Testis (tissue), 2 donors: ENCODE measurements at regions not wholly inside any gene's neighbourhood (a gene's known extent, or its start where the extent isn't known, plus 50 kb on each side); places are given as distances from the start of the nearest gene placed in this dataset.

Experiments used
- DNase-seq: peaks from one replicate; pipeline ENCODE4 v3.0.0-alpha.2; 2019
- H3K27ac ChIP-seq, 2 donors: fragments of 200-600 bp; sonication (generic); one replicate each; pipeline ENCODE4 v1.5.1; 2019
- H3K27me3 ChIP-seq: fragments of 200-600 bp; sonication (generic); one replicate; pipeline ENCODE4 v1.5.1; 2019
- H3K36me3 ChIP-seq: fragments of 200-600 bp; sonication (generic); one replicate; pipeline ENCODE4 v1.5.1; 2017; ENCODE audit warnings: low read depth; ENCODE audit errors: missing control alignments
- H3K4me1 ChIP-seq: fragments of 200-600 bp; sonication (generic); one replicate; pipeline ENCODE4 v1.5.1; 2019
- H3K4me3 ChIP-seq, 2 donors: fragments of 200-600 bp; sonication (generic); one replicate each; pipeline ENCODE4 v1.5.1; 2017 to 2019
- H3K9me3 ChIP-seq: fragments of 200-600 bp; sonication (generic); one replicate; pipeline ENCODE4 v1.5.1; 2017
- CTCF ChIP-seq, 3 experiments: fragments of 450-650 bp in 2 of 3; fragments of 200-600 bp in 1 of 3; sonication (generic) in 1 of 3; IDR thresholded peaks; one replicate each; pipeline ENCODE4 v1.5.1; 2016 to 2019; ENCODE audit warnings: antibody characterized with exemption in 3 of 3, mild to moderate bottlenecking in 2 of 3, moderate library complexity in 1 of 3
- POLR2A ChIP-seq: fragments of 450-650 bp; IDR thresholded peaks from one replicate; pipeline ENCODE4 v1.6.1; 2017; ENCODE audit warnings: antibody characterized with exemption, mild to moderate bottlenecking, moderate library complexity
- WGBS, 2 donors: methylation state at CpG; one replicate each; pipeline ENCODE4 v1.1.5; 2018; 5-methylcytosine and 5-hydroxymethylcytosine counted together
- intact Hi-C: fragments of 100-400 bp; cut with DNase I; formaldehyde crosslinking; loops from one replicate; pipeline ENCODE4 v1.15.1; 2023; ENCODE audit warnings: low total_unique reads

GRCh38 chr7:69263550-69263949 is 334.7 kb upstream of the AUTS2 start:
- H3K4me1 ChIP-seq, result no peaks in the 10 kb centered on the region
- no peak for DNase-seq
- no peak overlapping the region for H3K27ac ChIP-seq
- H3K36me3 ChIP-seq, result no peaks in the 10 kb centered on the region
- no peaks in the 10 kb centered on the region for H3K27me3 ChIP-seq
- intact Hi-C loops, result no loop called here
- no peak overlapping the region for H3K4me3 ChIP-seq
- no peak for TF ChIP-seq CTCF (IDR thresholded peaks at IDR 0.05)
- no peak for TF ChIP-seq POLR2A
- no peaks in the 10 kb centered on the region for H3K9me3 ChIP-seq

GRCh38 chr7:69269806-69270205 is 328.5 kb upstream of the AUTS2 start:
- Histone ChIP-seq H3K27ac (no peak overlapping the region), H3K27me3 (no peaks in the 10 kb centered on the region), H3K9me3 (no peaks in the 10 kb centered on the region), H3K4me1 (no peaks in the 10 kb centered on the region), H3K4me3 (no peak overlapping the region), H3K36me3 (no peaks in the 10 kb centered on the region)
- DNase-seq, result no peak
- 50 to 63% methylated on average over 4 of the region's 4 CpGs for WGBS, 2 donors
- no peak for TF ChIP-seq CTCF (IDR thresholded peaks at IDR 0.05)
- no peak for TF ChIP-seq POLR2A
- intact Hi-C loops, result no loop called here

- no peak for DNase-seq
- WGBS, 2 donors, result 73 to 75% methylated on average over 1 of the region's 1 CpG
- no peak for TF ChIP-seq CTCF (IDR thresholded peaks at IDR 0.05)
- TF ChIP-seq POLR2A, result no peak
- intact Hi-C loops, result no loop called here
- Histone ChIP-seq H3K36me3 (no peaks in the 10 kb centered on the region), H3K27ac (no peak overlapping the region), H3K4me1 (no peaks in the 10 kb centered on the region), H3K4me3 (no peak overlapping the region), H3K9me3 (no peaks in the 10 kb centered on the region), H3K27me3 (no peaks in the 10 kb centered on the region)
These were observed 326.2 kb upstream of the AUTS2 start for GRCh38 chr7:69272101-69272500.

GRCh38 chr7:69276011-69276729 is 322.1 kb upstream of the AUTS2 start:
- no peaks in the 10 kb centered on the region for H3K27me3 ChIP-seq
- no peak overlapping the region for H3K4me3 ChIP-seq
- no peaks in the 10 kb centered on the region for H3K36me3 ChIP-seq
- no peak overlapping the region for H3K27ac ChIP-seq
- DNase-seq, result no peak
- intact Hi-C loops, result no loop called here
- TF ChIP-seq POLR2A, result no peak
- TF ChIP-seq CTCF (IDR thresholded peaks at IDR 0.05), result no peak
- no peaks in the 10 kb centered on the region for H3K9me3 ChIP-seq
- 71 to 93% methylated on average over 3 of the region's 3 CpGs for WGBS, 2 donors
- no peaks in the 10 kb centered on the region for H3K4me1 ChIP-seq

GRCh38 chr7:69277366-69277765 is 320.9 kb upstream of the AUTS2 start:
- intact Hi-C loops, result no loop called here
- Histone ChIP-seq H3K4me1 (no peaks in the 10 kb centered on the region), H3K4me3 (no peak overlapping the region), H3K27me3 (no peaks in the 10 kb centered on the region), H3K9me3 (no peaks in the 10 kb centered on the region), H3K36me3 (no peaks in the 10 kb centered on the region), H3K27ac (no peak overlapping the region)
- WGBS, 2 donors, result 61 to 73% methylated on average over 5 of the region's 5 CpGs
- DNase-seq, result no peak
- TF ChIP-seq POLR2A (no peak), CTCF (IDR thresholded peaks at IDR 0.05) (no peak)
